HCT116 (cell line): ENCODE measurements at regions not wholly inside any gene's neighbourhood (a gene's known extent, or its start where the extent isn't known, plus 50 kb on each side); places are given as distances from the start of the nearest gene placed in this dataset.

ENCODE experiments used
- ATAC-seq: fragments of 200-7000 bp; cut with Tn5 transposase; 2 replicates; pipeline ENCODE4 v1.9.1; 2020; ENCODE audit warnings: mild to moderate bottlenecking, moderate library complexity
- BruUV-seq: library from RNA; stranded (reverse); fragments of 400-500 nt; replicated peaks from 2 replicates; lab custom pipeline; 2021; lab: Mats Ljungman, UMichigan
- CTCF ChIA-PET: fragments of 300-600 bp; sonication (Branson Sonifier 250); formaldehyde crosslinking; loops from one replicate; lab custom pipeline; 2021; ENCODE audit warnings: antibody characterized with exemption; lab: Charles Lee
- POLR2A ChIA-PET: fragments of 300-600, 350-600 bp; sonication (Branson Sonifier 250); formaldehyde crosslinking; loops from one replicate; lab custom pipeline; 2021; ENCODE audit warnings: antibody characterized with exemption; lab: Charles Lee
- RAD21 ChIA-PET, 2 experiments: fragments of 300-600 bp; sonication (Branson Sonifier 250); formaldehyde crosslinking; loops; one replicate each; lab custom pipeline; 2023; ENCODE audit warnings: low total read pairs in 2 of 2; ENCODE audit not compliant: uncharacterized antibody in 2 of 2, unreplicated experiment in 2 of 2, low non-redundant PET in 1 of 2; lab: Charles Lee
- DNase-seq: peaks from one replicate; pipeline ENCODE4 v3.0.0-alpha.2; 2010; ENCODE audit warnings: low read depth, low spot score
- H2AFZ ChIP-seq: fragments of 200-600 bp; shearing (Covaris generic), sonication (generic); 2 replicates; pipeline ENCODE4 v1.6.1; 2017; ENCODE audit warnings: low read depth, mixed run types, mixed read lengths, antibody characterized with exemption, low read length; ENCODE audit not compliant: poor library complexity, severe bottlenecking
- H3K27ac ChIP-seq: 2 replicates; pipeline ENCODE4 v1.5.1; 2012; ENCODE audit warnings: low read depth, low read length
- H3K27me3 ChIP-seq: fragments of 200-600 bp; sonication (generic); 2 replicates; pipeline ENCODE4 v1.6.1; 2016; ENCODE audit warnings: mixed run types, low read length, mixed read lengths; ENCODE audit not compliant: insufficient read depth
- H3K36me3 ChIP-seq, 2 experiments: fragments of 200-500 bp in 1 of 2; fragments of 200-600 bp in 1 of 2; sonication (Bioruptor generic) in 1 of 2; sonication (generic) in 1 of 2; 2 replicates each; pipeline versions ENCODE4 v1.5.1 to v1.6.1; 2014 to 2016; ENCODE audit warnings: low read length in 2 of 2, inconsistent platforms in 1 of 2, mixed read lengths in 1 of 2, mixed run types in 1 of 2; ENCODE audit not compliant: insufficient read depth in 2 of 2, control insufficient read depth in 1 of 2
- H3K4me1 ChIP-seq, 2 experiments: fragments of 200-600 bp in 1 of 2; sonication (generic) in 1 of 2; 2 replicates each; pipeline versions ENCODE4 v1.5.1 to v1.6.1; 2012 to 2017; ENCODE audit warnings: low read length in 2 of 2, inconsistent platforms in 1 of 2, mild to moderate bottlenecking in 1 of 2, mixed read lengths in 1 of 2, mixed run types in 1 of 2, moderate library complexity in 1 of 2; ENCODE audit not compliant: insufficient read depth in 2 of 2, control insufficient read depth in 1 of 2
- H3K4me2 ChIP-seq: fragments of 200-600 bp; sonication (generic); 2 replicates; pipeline ENCODE4 v1.6.1; 2017; ENCODE audit warnings: mixed run types, low read length, mixed read lengths
- H3K4me3 ChIP-seq, 2 experiments: fragments of 200-600 bp in 1 of 2; sonication (generic) in 1 of 2; replicated peaks in 1 of 2; 2 replicates each; pipeline ENCODE4 v1.5.1; 2011 to 2016; ENCODE audit warnings: low read length in 2 of 2, control low read depth in 1 of 2, low read depth in 1 of 2, mild to moderate bottlenecking in 1 of 2, mixed read lengths in 1 of 2, mixed run types in 1 of 2
- H3K79me2 ChIP-seq: fragments of 200-600 bp; sonication (generic); 2 replicates; pipeline ENCODE4 v1.6.1; 2017; ENCODE audit warnings: mild to moderate bottlenecking, mixed run types, low read length, moderate library complexity, mixed read lengths; ENCODE audit not compliant: insufficient read depth
- H3K9ac ChIP-seq: fragments of 200-600 bp; sonication (generic); 2 replicates; pipeline ENCODE4 v1.6.1; 2016; ENCODE audit warnings: low read length, mixed read lengths
- H3K9me2 ChIP-seq: fragments of 200-600 bp; sonication (generic), shearing (Covaris generic); 2 replicates; pipeline ENCODE4 v1.6.1; 2017; ENCODE audit warnings: mixed run types, mild to moderate bottlenecking, moderate library complexity; ENCODE audit not compliant: insufficient read depth
- H3K9me3 ChIP-seq, 2 experiments: fragments of 200-500 bp in 1 of 2; fragments of 200-600 bp in 1 of 2; sonication (Bioruptor generic) in 1 of 2; sonication (generic) in 1 of 2; 2 replicates each; pipeline ENCODE4 v1.6.1; 2014 to 2017; ENCODE audit warnings: low read length in 2 of 2, mixed read lengths in 2 of 2, inconsistent platforms in 1 of 2, low read depth in 1 of 2, mild to moderate bottlenecking in 1 of 2, mixed run types in 1 of 2, moderate library complexity in 1 of 2; ENCODE audit not compliant: control insufficient read depth in 1 of 2, insufficient read depth in 1 of 2
- H4K20me1 ChIP-seq: fragments of 200-600 bp; sonication (generic), shearing (Covaris generic); 2 replicates; pipeline ENCODE4 v1.6.1; 2017; ENCODE audit warnings: mixed run types, mild to moderate bottlenecking, moderate library complexity; ENCODE audit not compliant: insufficient read depth
- CEBPB ChIP-seq: IDR thresholded peaks from 2 replicates; pipeline ENCODE4 v1.6.1; 2012; ENCODE audit warnings: low read depth
- EGR1 ChIP-seq: IDR thresholded peaks from 2 replicates; pipeline ENCODE4 v1.6.1; 2012; ENCODE audit warnings: low read depth
- ELF1 ChIP-seq: IDR thresholded peaks from 2 replicates; pipeline ENCODE4 v1.6.1; 2012; ENCODE audit warnings: low read depth, borderline replicate concordance
- FOSL1 ChIP-seq: IDR thresholded peaks from 2 replicates; pipeline ENCODE4 v1.6.1; 2012; ENCODE audit warnings: low read depth
- POLR2A ChIP-seq: IDR thresholded peaks from 2 replicates; pipeline ENCODE4 v1.7.0; 2011; ENCODE audit warnings: borderline replicate concordance; ENCODE audit not compliant: insufficient read depth, insufficient read length; ENCODE audit errors: extremely low read depth
- POLR2AphosphoS5 ChIP-seq: IDR thresholded peaks from 2 replicates; pipeline ENCODE4 v1.6.1; 2011; ENCODE audit warnings: mild to moderate bottlenecking, low read depth, low read length, moderate library complexity
- RAD21 ChIP-seq: IDR thresholded peaks from 2 replicates; pipeline ENCODE4 v1.6.1; 2012; ENCODE audit warnings: low read depth, mild to moderate bottlenecking
- SIN3A ChIP-seq: IDR thresholded peaks from 2 replicates; pipeline ENCODE4 v1.6.1; 2012; ENCODE audit warnings: low read depth
- SP1 ChIP-seq: IDR thresholded peaks from 2 replicates; pipeline ENCODE4 v1.6.1; 2012; ENCODE audit warnings: low read depth
- SRF ChIP-seq: IDR thresholded peaks from 2 replicates; pipeline ENCODE4 v1.6.1; 2012; ENCODE audit warnings: low read depth
- TCF7L2 ChIP-seq: IDR thresholded peaks from 2 replicates; pipeline ENCODE4 v1.7.0; 2011; ENCODE audit warnings: borderline replicate concordance, inconsistent platforms; ENCODE audit not compliant: insufficient read depth, insufficient read length; ENCODE audit errors: extremely low read depth
- ZFX ChIP-seq: fragments of 450-650 bp; IDR thresholded peaks from 2 replicates; pipeline ENCODE4 v1.6.1; 2017
- ZNF274 ChIP-seq: fragments of 200-500 bp; sonication (Bioruptor generic); IDR thresholded peaks from 2 replicates; pipeline ENCODE4 v1.6.1; 2014; ENCODE audit warnings: mild to moderate bottlenecking, low read depth, low read length, inconsistent platforms
- intact Hi-C: fragments of 100-400 bp; cut with micrococcal nuclease; formaldehyde crosslinking; loops from 2 replicates; pipeline ENCODE4 v1.10.0; 2022
- TF ChIP-seq, protein P1 (sequence below): IDR thresholded peaks from 2 replicates; pipeline ENCODE4 v1.6.1; 2012
- TF ChIP-seq, protein P2 (sequence below): IDR thresholded peaks from 2 replicates; pipeline ENCODE4 v1.6.1; 2012
- TF ChIP-seq, protein P3 (sequence below): IDR thresholded peaks from 2 replicates; pipeline ENCODE4 v1.6.1; 2011; ENCODE audit warnings: mild to moderate bottlenecking, low read length, moderate library complexity; ENCODE audit not compliant: insufficient replicate concordance; ENCODE audit errors: extremely low read depth

DNA sequence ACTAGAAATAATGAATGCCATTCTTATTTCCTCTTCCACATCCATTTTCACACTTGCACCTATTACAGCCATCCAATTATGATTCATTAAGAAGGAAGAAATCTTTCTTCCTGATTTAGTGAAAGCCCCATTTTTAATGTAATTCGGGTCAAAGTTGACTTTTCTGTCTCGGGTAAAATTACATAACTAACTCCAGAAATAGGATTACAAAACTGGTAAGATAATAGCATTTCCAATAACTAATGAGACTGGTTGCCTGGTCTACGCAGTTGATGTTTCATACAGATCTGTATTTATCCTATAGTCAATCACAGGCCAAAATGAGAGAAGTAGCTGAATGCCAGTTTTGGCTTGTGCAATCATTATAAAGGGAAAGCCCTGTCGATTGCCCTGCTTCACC is 651.5 kb upstream of the NRP1 start (continued):
- TF ChIP-seq RAD21 (no peak), SRF (no peak), ELF1 (no peak), SP1 (no peak), ZNF274 (no peak), FOSL1 (no peak), TCF7L2 (no peak)
- TF ChIP-seq, protein P1, sequence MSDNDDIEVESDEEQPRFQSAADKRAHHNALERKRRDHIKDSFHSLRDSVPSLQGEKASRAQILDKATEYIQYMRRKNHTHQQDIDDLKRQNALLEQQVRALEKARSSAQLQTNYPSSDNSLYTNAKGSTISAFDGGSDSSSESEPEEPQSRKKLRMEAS = no peak

DNA sequence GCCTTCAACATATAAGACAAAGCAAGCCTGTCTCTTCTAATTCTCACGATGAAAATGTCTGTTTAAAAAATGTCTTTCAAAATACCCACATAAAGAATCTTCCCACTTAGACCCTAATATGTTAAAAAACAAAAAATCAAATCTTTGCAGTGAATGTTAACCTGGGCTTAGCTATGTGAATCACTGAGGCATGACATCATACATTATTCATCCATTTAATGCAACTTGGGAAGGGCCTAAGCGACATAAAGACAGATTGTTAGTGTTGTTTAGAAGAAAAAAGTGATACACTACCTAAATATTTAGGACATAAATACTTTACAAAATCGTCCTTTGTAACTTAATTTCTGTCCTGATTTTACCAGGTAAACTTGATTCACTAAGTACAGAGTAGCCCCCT is 648.5 kb upstream of the NRP1 start:
- H3K27me3 ChIP-seq = no peaks in the 10 kb centered on the region
- no peaks in the 10 kb centered on the region for H3K79me2 ChIP-seq
- no peak for DNase-seq
- H3K27ac ChIP-seq = no peak overlapping the region
- intact Hi-C loops = no loop called here
- ChIA-PET RAD21 (no interaction called here), CTCF (no interaction called here)
- no TSS peak for BruUV-seq
- H4K20me1 ChIP-seq = no peaks in the 10 kb centered on the region
- TF ChIP-seq POLR2A (no peak), CEBPB (no peak)
- TF ChIP-seq, protein P2, sequence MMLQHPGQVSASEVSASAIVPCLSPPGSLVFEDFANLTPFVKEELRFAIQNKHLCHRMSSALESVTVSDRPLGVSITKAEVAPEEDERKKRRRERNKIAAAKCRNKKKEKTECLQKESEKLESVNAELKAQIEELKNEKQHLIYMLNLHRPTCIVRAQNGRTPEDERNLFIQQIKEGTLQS = no peak
- TF ChIP-seq, all 23 proteins: peak for 0
- Histone ChIP-seq H3K4me1 (no peaks in the 10 kb centered on the region), H3K9ac (no peak overlapping the region), H3K4me2 (no peak overlapping the region), H3K4me3 (no peak overlapping the region), H3K9me3 (no peaks in the 10 kb centered on the region), H3K36me3 (no peaks in the 10 kb centered on the region), H2AFZ (no peak overlapping the region), H3K9me2 (no peaks in the 10 kb centered on the region)
- no peak for ATAC-seq
- POLR2A ChIA-PET = no interaction called here

DNA sequence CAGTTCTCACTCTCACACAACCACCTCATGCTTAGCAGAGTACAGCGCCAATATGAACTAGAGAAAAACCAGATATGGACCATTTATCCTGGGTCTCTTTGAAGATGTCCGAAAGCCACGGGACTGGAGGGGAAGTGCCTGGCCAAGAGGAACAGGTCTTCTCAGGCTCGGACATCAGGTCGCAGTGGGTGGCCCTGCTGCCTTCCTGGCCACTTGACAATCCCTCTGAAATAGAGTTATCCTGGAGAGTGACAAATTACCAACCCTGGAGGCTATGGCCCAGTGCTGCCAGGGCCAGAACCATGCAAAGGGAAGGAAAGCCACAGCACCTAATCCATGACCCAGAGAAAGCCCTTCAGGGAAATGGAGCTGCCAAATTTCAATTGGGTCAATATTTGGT is 646.8 kb upstream of the NRP1 start:
- no peak for DNase-seq
- intact Hi-C loops = no loop called here
- Histone ChIP-seq H3K79me2 (no peaks in the 10 kb centered on the region), H3K4me3 (no peak overlapping the region), H3K9me2 (no peaks in the 10 kb centered on the region), H3K9me3 (no peaks in the 10 kb centered on the region), H3K27ac (no peak overlapping the region), H3K36me3 (no peaks in the 10 kb centered on the region), H3K27me3 (no peaks in the 10 kb centered on the region), H4K20me1 (no peaks in the 10 kb centered on the region), H2AFZ (no peak overlapping the region), H3K9ac (no peak overlapping the region), H3K4me1 (no peaks in the 10 kb centered on the region), H3K4me2 (no peak overlapping the region)
- no peak for ATAC-seq
- RAD21 ChIA-PET = no interaction called here
- POLR2A ChIA-PET = no interaction called here
- BruUV-seq = no TSS peak
- CTCF ChIA-PET = no interaction called here
- TF ChIP-seq POLR2AphosphoS5 (no peak), ZFX (no peak), ELF1 (no peak), TCF7L2 (no peak), EGR1 (no peak), FOSL1 (no peak), ZNF274 (no peak), SIN3A (no peak), SRF (no peak), POLR2A (no peak)
- TF ChIP-seq, protein P3, sequence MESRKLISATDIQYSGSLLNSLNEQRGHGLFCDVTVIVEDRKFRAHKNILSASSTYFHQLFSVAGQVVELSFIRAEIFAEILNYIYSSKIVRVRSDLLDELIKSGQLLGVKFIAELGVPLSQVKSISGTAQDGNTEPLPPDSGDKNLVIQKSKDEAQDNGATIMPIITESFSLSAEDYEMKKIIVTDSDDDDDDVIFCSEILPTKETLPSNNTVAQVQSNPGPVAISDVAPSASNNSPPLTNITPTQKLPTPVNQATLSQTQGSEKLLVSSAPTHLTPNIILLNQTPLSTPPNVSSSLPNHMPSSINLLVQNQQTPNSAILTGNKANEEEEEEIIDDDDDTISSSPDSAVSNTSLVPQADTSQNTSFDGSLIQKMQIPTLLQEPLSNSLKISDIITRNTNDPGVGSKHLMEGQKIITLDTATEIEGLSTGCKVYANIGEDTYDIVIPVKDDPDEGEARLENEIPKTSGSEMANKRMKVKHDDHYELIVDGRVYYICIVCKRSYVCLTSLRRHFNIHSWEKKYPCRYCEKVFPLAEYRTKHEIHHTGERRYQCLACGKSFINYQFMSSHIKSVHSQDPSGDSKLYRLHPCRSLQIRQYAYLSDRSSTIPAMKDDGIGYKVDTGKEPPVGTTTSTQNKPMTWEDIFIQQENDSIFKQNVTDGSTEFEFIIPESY = no peak
